ENCODE measurements at regions not wholly inside any gene's neighbourhood (a gene's known extent, or its start where the extent isn't known, plus 50 kb on each side); places are given as distances from the start of the nearest gene placed in this dataset.

DNA sequence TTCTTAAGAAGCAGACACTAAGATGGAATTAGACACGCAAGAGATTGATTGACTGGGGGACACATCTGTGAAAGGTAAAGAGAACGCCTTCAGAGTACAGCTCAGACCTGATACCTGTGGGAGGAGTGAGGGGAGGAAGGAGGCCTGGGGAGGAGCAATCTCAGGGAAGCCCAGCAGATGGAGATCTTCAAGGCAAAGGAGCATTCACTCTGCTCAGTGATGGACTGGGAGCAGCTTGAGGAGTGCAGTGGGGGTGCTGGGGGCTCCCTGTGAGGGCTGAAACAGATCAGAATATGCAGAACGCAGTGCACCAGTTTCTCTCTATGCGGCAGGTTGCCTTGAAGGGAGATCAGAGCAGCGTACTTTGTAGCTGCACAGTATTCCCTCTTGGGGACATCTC, 103.7 kb upstream of the ATP8B1 start:
- no CpG with 5 or more reads among the region's 5 CpGs for WGBS (ENCODE audit: insufficient coverage, insufficient read length)
- H3K36me3 ChIP-seq (ENCODE audit: control insufficient read depth, insufficient read depth, low read length) = no peaks in the 10 kb centered on the region
- H3K27ac ChIP-seq (ENCODE audit: low read length) = no peak overlapping the region

GRCh38 chr18:57904535-57904934, 101.4 kb upstream of the ATP8B1 start:
- no peaks in the 10 kb centered on the region for H3K9me3 ChIP-seq (ENCODE audit: control insufficient read depth, insufficient read depth, low read length)
- no peak for DNase-seq (ENCODE audit: low read depth, low spot score)
- no peak overlapping the region for H3K27ac ChIP-seq (ENCODE audit: low read length)
- H3K4me3 ChIP-seq (ENCODE audit: low read length) = no peak overlapping the region
- H3K36me3 ChIP-seq (ENCODE audit: control insufficient read depth, insufficient read depth, low read length) = no peaks in the 10 kb centered on the region
- 0 out of 2 replicates have a peak, but pooled peaks cover 1% of the 10 kb centered on the region for H3K4me1 ChIP-seq (ENCODE audit: control insufficient read depth, insufficient read depth, low read length)
- no peaks in the 10 kb centered on the region for H3K27me3 ChIP-seq (ENCODE audit: control insufficient read depth, insufficient read depth, low read length)

More for the DNA sequence above, 103.7 kb upstream of the ATP8B1 start:
- Histone ChIP-seq H3K9me3 (ENCODE audit: control insufficient read depth, insufficient read depth, low read length) (no peaks in the 10 kb centered on the region), H3K4me3 (ENCODE audit: low read length) (no peak overlapping the region), H3K27me3 (ENCODE audit: control insufficient read depth, insufficient read depth, low read length) (no peaks in the 10 kb centered on the region), H3K4me1 (ENCODE audit: control insufficient read depth, insufficient read depth, low read length) (0 out of 2 replicates have a peak, but pooled peaks cover 1% of the 10 kb centered on the region)
- DNase-seq (ENCODE audit: low read depth, low spot score) = no peak

GRCh38 chr18:57902721-57903120, 99.6 kb upstream of the ATP8B1 start:
- Histone ChIP-seq H3K9me3 (ENCODE audit: control insufficient read depth, insufficient read depth, low read length) (no peaks in the 10 kb centered on the region), H3K27me3 (ENCODE audit: control insufficient read depth, insufficient read depth, low read length) (no peaks in the 10 kb centered on the region), H3K27ac (ENCODE audit: low read length) (no peak overlapping the region), H3K4me3 (ENCODE audit: low read length) (no peak overlapping the region), H3K4me1 (ENCODE audit: control insufficient read depth, insufficient read depth, low read length) (0 out of 2 replicates have a peak, but pooled peaks cover 1% of the 10 kb centered on the region), H3K36me3 (ENCODE audit: control insufficient read depth, insufficient read depth, low read length) (no peaks in the 10 kb centered on the region)
- DNase-seq (ENCODE audit: low read depth, low spot score) = no peak
- no CpG with 5 or more reads among the region's 1 CpG for WGBS (ENCODE audit: insufficient coverage, insufficient read length)

GRCh38 chr18:57901825-57902589, 98.9 kb upstream of the ATP8B1 start:
- no CpG with 5 or more reads among the region's 11 CpGs for WGBS (ENCODE audit: insufficient coverage, insufficient read length)
- Histone ChIP-seq H3K4me1 (ENCODE audit: control insufficient read depth, insufficient read depth, low read length) (no peaks in the 10 kb centered on the region), H3K36me3 (ENCODE audit: control insufficient read depth, insufficient read depth, low read length) (no peaks in the 10 kb centered on the region), H3K27ac (ENCODE audit: low read length) (no peak overlapping the region), H3K4me3 (ENCODE audit: low read length) (no peak overlapping the region), H3K9me3 (ENCODE audit: control insufficient read depth, insufficient read depth, low read length) (no peaks in the 10 kb centered on the region), H3K27me3 (ENCODE audit: control insufficient read depth, insufficient read depth, low read length) (no peaks in the 10 kb centered on the region)
- DNase-seq (ENCODE audit: low read depth, low spot score) = no peak

GRCh38 chr18:57900906-57901435, 97.9 kb upstream of the ATP8B1 start:
- no CpG with 5 or more reads among the region's 3 CpGs for WGBS (ENCODE audit: insufficient coverage, insufficient read length)
- Histone ChIP-seq H3K4me3 (ENCODE audit: low read length) (no peak overlapping the region), H3K27me3 (ENCODE audit: control insufficient read depth, insufficient read depth, low read length) (no peaks in the 10 kb centered on the region), H3K36me3 (ENCODE audit: control insufficient read depth, insufficient read depth, low read length) (no peaks in the 10 kb centered on the region), H3K9me3 (ENCODE audit: control insufficient read depth, insufficient read depth, low read length) (no peaks in the 10 kb centered on the region), H3K4me1 (ENCODE audit: control insufficient read depth, insufficient read depth, low read length) (no peaks in the 10 kb centered on the region), H3K27ac (ENCODE audit: low read length) (no peak overlapping the region)
- no peak for DNase-seq (ENCODE audit: low read depth, low spot score)

DNA sequence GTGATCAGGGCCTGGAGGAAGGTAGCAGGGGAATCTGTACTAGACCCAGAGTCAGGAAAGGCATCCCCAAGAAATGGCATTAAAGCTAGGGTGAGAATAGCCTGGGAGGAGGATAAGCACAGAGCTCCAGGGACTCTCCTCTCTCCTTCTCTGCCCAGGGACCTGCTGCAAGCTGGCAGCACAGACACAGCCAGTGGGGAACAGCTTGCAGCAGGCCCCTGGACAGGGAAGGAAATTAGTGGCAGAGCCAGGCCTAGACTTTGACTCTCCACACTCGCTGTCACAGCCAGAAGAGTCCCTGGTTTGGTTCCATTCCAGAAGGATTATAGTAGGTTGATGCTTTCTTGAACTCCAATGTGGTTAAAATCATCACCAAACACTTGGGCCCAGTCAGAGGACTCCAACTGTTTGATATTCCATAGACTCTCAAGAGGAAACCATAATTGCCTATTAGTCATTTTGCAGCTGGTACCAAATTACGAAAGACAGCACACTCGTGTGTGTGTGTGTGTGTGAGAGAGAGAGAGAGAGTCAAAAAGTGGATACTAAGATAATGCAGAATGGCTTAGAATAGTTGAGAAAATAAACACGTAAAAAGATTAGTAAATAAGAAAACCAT, 95.5 kb upstream of the ATP8B1 start:
- no peaks in the 10 kb centered on the region for H3K36me3 ChIP-seq (ENCODE audit: control insufficient read depth, insufficient read depth, low read length)
- WGBS (ENCODE audit: insufficient coverage, insufficient read length) = no CpG with 5 or more reads among the region's 4 CpGs
- no peak overlapping the region for H3K4me3 ChIP-seq (ENCODE audit: low read length)
- H3K27me3 ChIP-seq (ENCODE audit: control insufficient read depth, insufficient read depth, low read length) = no peaks in the 10 kb centered on the region
- no peaks in the 10 kb centered on the region for H3K4me1 ChIP-seq (ENCODE audit: control insufficient read depth, insufficient read depth, low read length)
- H3K27ac ChIP-seq (ENCODE audit: low read length) = no peak overlapping the region
- no peaks in the 10 kb centered on the region for H3K9me3 ChIP-seq (ENCODE audit: control insufficient read depth, insufficient read depth, low read length)
- no peak for DNase-seq (ENCODE audit: low read depth, low spot score)

GRCh38 chr18:57895182-57895581, 92.1 kb upstream of the ATP8B1 start:
- Histone ChIP-seq H3K9me3 (ENCODE audit: control insufficient read depth, insufficient read depth, low read length) (no peaks in the 10 kb centered on the region), H3K36me3 (ENCODE audit: control insufficient read depth, insufficient read depth, low read length) (no peaks in the 10 kb centered on the region), H3K27ac (ENCODE audit: low read length) (no peak overlapping the region), H3K4me3 (ENCODE audit: low read length) (no peak overlapping the region), H3K27me3 (ENCODE audit: control insufficient read depth, insufficient read depth, low read length) (no peaks in the 10 kb centered on the region), H3K4me1 (ENCODE audit: control insufficient read depth, insufficient read depth, low read length) (no peaks in the 10 kb centered on the region)
- no peak for DNase-seq (ENCODE audit: low read depth, low spot score)
- WGBS (ENCODE audit: insufficient coverage, insufficient read length) = no CpG with 5 or more reads among the region's 9 CpGs

DNA sequence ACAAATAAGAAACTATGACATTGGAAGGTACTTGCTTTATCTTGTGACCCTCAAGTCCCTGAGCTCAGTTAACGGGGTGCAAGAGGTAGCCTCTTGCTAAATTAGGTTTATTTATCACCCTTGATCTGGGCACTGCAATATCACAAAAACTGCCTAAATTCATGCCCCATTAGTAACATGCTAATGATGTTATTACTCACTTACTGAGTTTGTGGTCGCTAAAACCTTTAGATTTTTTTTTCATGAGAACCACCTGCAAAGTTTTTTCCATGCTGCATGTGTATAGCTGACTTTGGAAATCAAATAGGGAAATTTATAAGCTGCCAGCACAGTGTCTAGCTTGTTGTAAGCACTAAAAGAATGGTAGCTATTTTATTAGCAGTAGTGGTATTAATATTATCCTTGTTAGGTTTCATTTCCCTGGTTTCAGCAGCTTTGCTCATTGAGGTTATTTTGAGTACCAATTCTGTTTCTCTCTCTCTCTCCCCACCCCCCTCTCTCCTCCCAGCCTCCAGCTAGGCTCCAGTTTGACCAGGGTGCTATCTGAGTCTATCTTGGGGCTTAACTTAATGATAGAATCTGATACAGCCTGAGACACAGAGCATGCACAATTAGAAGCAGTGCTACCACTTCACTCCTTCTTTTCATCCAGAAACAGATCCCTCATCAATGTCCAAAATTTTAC, 88.7 kb upstream of the ATP8B1 start:
- H3K27ac ChIP-seq (ENCODE audit: low read length) = no peak overlapping the region

DNA sequence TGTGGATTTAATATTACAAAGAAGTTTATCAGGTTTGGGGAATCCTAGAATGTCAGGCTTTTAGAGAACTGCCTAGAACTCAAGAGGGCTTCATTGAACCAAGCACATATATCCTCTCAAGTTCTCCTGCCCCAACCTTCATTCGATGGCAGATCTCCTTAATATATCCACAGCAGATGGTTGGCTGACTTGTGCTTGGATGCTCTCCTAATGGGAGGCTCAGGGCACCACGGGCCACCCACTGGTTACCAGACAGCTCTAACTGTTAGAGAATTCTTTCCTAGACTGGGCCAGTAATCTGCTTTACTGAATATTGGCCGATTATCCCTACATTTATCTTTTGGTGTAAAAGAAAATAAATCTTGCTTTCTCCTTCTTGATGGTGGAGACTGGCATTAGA, 87.2 kb upstream of the ATP8B1 start:
- no peaks in the 10 kb centered on the region for H3K27me3 ChIP-seq (ENCODE audit: control insufficient read depth, insufficient read depth, low read length)
- H3K9me3 ChIP-seq (ENCODE audit: control insufficient read depth, insufficient read depth, low read length) = peaks cover 3% of the 10 kb centered on the region; the same call in 1 of the 2 replicates
- H3K36me3 ChIP-seq (ENCODE audit: control insufficient read depth, insufficient read depth, low read length) = no peaks in the 10 kb centered on the region
- no CpG with 5 or more reads among the region's 3 CpGs for WGBS (ENCODE audit: insufficient coverage, insufficient read length)
- no peak overlapping the region for H3K4me3 ChIP-seq (ENCODE audit: low read length)
- H3K4me1 ChIP-seq (ENCODE audit: control insufficient read depth, insufficient read depth, low read length) = no peaks in the 10 kb centered on the region
- H3K27ac ChIP-seq (ENCODE audit: low read length) = no peak overlapping the region
- DNase-seq (ENCODE audit: low read depth, low spot score) = no peak

More for the DNA sequence above, 88.7 kb upstream of the ATP8B1 start:
- Histone ChIP-seq H3K4me1 (ENCODE audit: control insufficient read depth, insufficient read depth, low read length) (no peaks in the 10 kb centered on the region), H3K27me3 (ENCODE audit: control insufficient read depth, insufficient read depth, low read length) (no peaks in the 10 kb centered on the region), H3K36me3 (ENCODE audit: control insufficient read depth, insufficient read depth, low read length) (no peaks in the 10 kb centered on the region), H3K4me3 (ENCODE audit: low read length) (no peak overlapping the region), H3K9me3 (ENCODE audit: control insufficient read depth, insufficient read depth, low read length) (peaks cover 3% of the 10 kb centered on the region; the same call in 1 of the 2 replicates)
- DNase-seq (ENCODE audit: low read depth, low spot score) = no peak
- WGBS (ENCODE audit: insufficient coverage, insufficient read length) = no CpG with 5 or more reads among the region's 2 CpGs

GRCh38 chr18:57889841-57890240, 86.7 kb upstream of the ATP8B1 start:
- Histone ChIP-seq H3K27me3 (ENCODE audit: control insufficient read depth, insufficient read depth, low read length) (no peaks in the 10 kb centered on the region), H3K9me3 (ENCODE audit: control insufficient read depth, insufficient read depth, low read length) (peaks cover 3% of the 10 kb centered on the region; the same call in 1 of the 2 replicates), H3K4me3 (ENCODE audit: low read length) (no peak overlapping the region), H3K4me1 (ENCODE audit: control insufficient read depth, insufficient read depth, low read length) (no peaks in the 10 kb centered on the region), H3K36me3 (ENCODE audit: control insufficient read depth, insufficient read depth, low read length) (no peaks in the 10 kb centered on the region), H3K27ac (ENCODE audit: low read length) (no peak overlapping the region)
- WGBS (ENCODE audit: insufficient coverage, insufficient read length) = no CpG with 5 or more reads among the region's 1 CpG
- no peak for DNase-seq (ENCODE audit: low read depth, low spot score)
